Activated CD4-positive, alpha-beta T cell treated with anti-CD3 and anti-CD28 coated beads for 36 hours (primary cell): ENCODE measurements at regions not wholly inside any gene's neighbourhood (a gene's known extent, or its start where the extent isn't known, plus 50 kb on each side); places are given as distances from the start of the nearest gene placed in this dataset.

Source experiments
- ATAC-seq: fragments of 200-7000 bp; cut with Tn5 transposase; one replicate; pipeline ENCODE4 v1.10.0; 2021; ENCODE audit warnings: mild to moderate bottlenecking, moderate library complexity
- CTCF ChIA-PET: fragments of 350-600 bp; sonication (Branson Sonifier 250); formaldehyde crosslinking; loops from one replicate; lab custom pipeline; 2021; ENCODE audit warnings: antibody characterized with exemption; lab: Charles Lee
- POLR2A ChIA-PET: fragments of 350-600 bp; sonication (Branson Sonifier 250); formaldehyde crosslinking; loops from one replicate; lab custom pipeline; 2021; ENCODE audit warnings: antibody characterized with exemption, inconsistent platforms; lab: Charles Lee
- DNase-seq: peaks from one replicate; pipeline ENCODE4 v3.0.0-alpha.2; 2020
- H3K27ac Mint-ChIP-seq: one replicate; pipeline ENCODE4 v1.8.0; 2021; ENCODE audit warnings: mixed read lengths
- H3K27me3 Mint-ChIP-seq: one replicate; pipeline ENCODE4 v1.8.0; 2021; ENCODE audit warnings: mixed read lengths
- H3K36me3 Mint-ChIP-seq: one replicate; pipeline ENCODE4 v1.8.0; 2021; ENCODE audit warnings: low read depth, mixed read lengths
- H3K4me1 Mint-ChIP-seq: one replicate; pipeline ENCODE4 v1.8.0; 2021; ENCODE audit warnings: mixed read lengths
- H3K4me3 Mint-ChIP-seq: one replicate; pipeline ENCODE4 v1.8.0; 2021; ENCODE audit warnings: mild to moderate bottlenecking, moderate library complexity, mixed read lengths
- H3K9me3 Mint-ChIP-seq: one replicate; pipeline ENCODE4 v1.8.0; 2021; ENCODE audit warnings: low read depth, mixed read lengths
- intact Hi-C, 2 experiments: fragments of 100-400 bp; cut with DNase I in 1 of 2; cut with micrococcal nuclease in 1 of 2; formaldehyde crosslinking; loops; one replicate each; pipeline versions ENCODE4 v1.14.2 to v1.15.1; 2022 to 2024; cut with DNase I, micrococcal nuclease

DNA sequence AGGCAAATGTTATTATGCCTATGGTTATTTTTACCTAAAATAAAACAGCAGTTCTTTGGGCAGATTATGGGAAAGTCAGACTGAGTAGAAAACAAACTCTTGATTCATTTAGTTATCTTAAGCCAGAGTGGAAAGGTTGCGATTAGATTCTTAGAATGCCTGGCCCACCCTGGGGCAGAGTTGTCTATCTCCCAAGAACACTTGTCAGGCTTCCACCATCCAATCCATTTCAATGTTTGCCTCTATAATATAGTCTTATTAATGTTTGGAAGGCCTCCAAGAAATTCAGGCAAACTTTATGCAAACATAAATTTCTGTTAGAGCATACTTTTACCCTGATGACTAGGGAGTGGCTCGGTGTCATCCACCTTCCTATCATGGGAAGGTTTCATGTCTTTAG is 207.0 kb downstream of the SLITRK6 start:
- Mint-ChIP-seq H3K4me3 (no peak overlapping the region), H3K27me3 (no peaks in the 10 kb centered on the region), H3K4me1 (no peaks in the 10 kb centered on the region), H3K36me3 (no peaks in the 10 kb centered on the region), H3K27ac (no peak overlapping the region), H3K9me3 (no peaks in the 10 kb centered on the region)
- intact Hi-C loops, result loop anchor here in 1 of 2 experiments (5.0 kb wide), 1 partner anchor 1695 kb away; no protein-coding TSS in a partner anchor
- ChIA-PET CTCF (no interaction called here), POLR2A (no interaction called here)
- no peak for ATAC-seq
- DNase-seq, result no peak

DNA sequence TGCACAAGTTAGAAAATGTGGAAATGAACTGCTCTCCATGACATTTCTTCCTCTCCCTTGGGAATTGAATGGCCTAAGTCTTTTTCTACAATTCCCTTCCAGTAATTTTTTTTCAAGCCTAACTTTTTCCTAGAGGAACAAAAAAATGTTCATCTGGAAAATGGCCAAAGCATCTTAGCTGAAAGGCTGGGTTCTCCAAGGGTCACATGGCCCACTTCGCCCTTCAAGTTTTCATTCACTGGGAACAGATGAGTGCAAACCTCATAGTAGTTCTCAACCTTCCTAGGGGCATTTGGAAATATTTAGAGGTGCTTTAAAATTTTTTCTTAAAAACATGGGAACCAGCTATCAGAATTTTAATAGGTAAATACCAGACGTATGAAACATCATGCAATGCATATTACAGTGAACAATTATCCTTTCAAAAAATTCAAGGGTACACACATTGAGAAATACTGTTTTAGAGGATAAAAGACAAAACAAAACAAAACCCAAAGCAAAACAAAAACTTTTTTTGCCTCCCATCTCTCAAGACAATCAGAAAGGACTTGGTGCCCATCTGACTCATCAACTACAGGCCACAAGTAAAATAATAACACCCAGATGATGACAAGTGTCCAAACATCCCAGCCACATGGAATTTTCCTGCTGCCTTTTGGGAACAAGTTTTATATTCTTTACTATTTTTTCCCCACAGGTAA is 208.8 kb downstream of the SLITRK6 start:
- ChIA-PET POLR2A (no interaction called here), CTCF (interaction anchor here (0.8 kb wide), 1 partner anchor 265 kb away, joined by 3 read pairs; no protein-coding TSS in a partner anchor)
- Mint-ChIP-seq H3K36me3 (no peaks in the 10 kb centered on the region), H3K27ac (no peak overlapping the region), H3K4me3 (no peak overlapping the region), H3K27me3 (no peaks in the 10 kb centered on the region), H3K4me1 (no peaks in the 10 kb centered on the region), H3K9me3 (peaks cover 2% of the 10 kb centered on the region)
- intact Hi-C loops, result loop anchor here in 1 of 2 experiments (5.0 kb wide), 1 partner anchor 1693 kb away; no protein-coding TSS in a partner anchor
- DNase-seq (no peak), ATAC-seq (no peak)

DNA sequence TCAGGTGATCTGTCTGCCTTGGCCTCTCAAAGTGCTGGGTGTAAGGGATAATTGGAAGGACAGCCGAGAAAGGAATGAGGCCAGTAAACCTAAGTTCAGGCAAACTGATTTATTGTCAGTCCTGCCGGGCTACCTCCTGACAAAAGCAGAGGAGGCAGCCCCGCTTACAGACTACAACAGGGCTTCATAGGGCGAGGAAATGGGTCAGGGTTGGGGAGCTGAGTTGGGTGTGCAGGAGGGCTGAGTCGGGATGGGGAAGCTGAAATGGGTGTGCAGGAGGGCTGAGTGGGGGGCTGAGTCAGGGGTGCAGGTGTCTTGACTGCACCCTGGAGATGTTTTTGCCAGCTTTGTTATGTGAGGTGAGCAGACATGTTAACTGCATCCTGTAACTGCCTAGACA is 210.2 kb downstream of the SLITRK6 start:
- Mint-ChIP-seq H3K36me3 (no peaks in the 10 kb centered on the region), H3K27ac (no peak overlapping the region), H3K9me3 (peaks cover 2% of the 10 kb centered on the region), H3K4me3 (no peak overlapping the region), H3K27me3 (no peaks in the 10 kb centered on the region), H3K4me1 (no peaks in the 10 kb centered on the region)
- POLR2A ChIA-PET, result no interaction called here
- no peak for ATAC-seq
- CTCF ChIA-PET, result interaction anchor here (0.6 kb wide), 1 partner anchor 110 kb away, joined by 3 read pairs; no protein-coding TSS in a partner anchor
- DNase-seq, result no peak
- intact Hi-C loops, result no loop called here

DNA sequence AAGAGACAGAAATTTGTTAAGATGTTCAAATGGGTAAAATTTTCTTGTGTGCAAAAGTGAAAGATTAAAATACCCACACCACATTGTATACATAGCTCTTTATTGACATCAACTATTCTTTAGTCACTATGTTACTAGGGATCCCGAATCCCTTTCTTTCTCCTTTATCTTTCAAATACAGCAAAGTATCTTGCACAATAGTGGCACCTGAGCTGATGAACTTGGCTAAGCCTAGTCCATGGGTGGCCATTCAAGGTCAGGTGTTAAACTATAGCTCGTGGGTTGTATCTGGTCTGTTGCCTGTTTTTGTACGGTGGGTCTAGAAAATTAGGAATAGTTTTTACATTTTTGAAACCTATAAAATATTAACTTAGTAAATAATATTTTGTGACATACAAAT is 210.9 kb downstream of the SLITRK6 start:
- Mint-ChIP-seq H3K4me1 (no peaks in the 10 kb centered on the region), H3K27me3 (no peaks in the 10 kb centered on the region), H3K27ac (no peak overlapping the region), H3K36me3 (no peaks in the 10 kb centered on the region), H3K9me3 (peaks cover 2% of the 10 kb centered on the region), H3K4me3 (no peak overlapping the region)
- intact Hi-C loops, result no loop called here
- DNase-seq (no peak), ATAC-seq (no peak)
- ChIA-PET POLR2A (no interaction called here), CTCF (interaction anchor here (0.6 kb wide), 1 partner anchor 109 kb away, joined by 3 read pairs; no protein-coding TSS in a partner anchor)

DNA sequence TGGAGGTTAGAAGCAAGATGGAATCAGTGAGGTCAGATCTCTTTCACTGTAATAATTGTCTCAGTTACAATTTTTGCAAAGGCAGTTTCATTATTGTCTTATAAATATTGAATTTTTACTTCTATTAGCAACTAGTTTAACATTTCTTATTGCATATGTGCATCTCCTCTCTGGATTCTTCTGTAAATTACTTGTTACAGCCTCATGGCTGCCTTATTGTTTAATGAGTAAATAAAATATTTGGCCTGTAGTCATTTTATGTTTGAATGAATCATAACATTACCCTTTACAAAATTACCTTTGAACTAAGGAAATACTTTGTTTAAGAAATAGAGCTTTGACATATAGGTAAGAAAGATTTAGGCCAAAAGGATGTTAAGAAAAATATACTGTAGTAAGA is 212.4 kb downstream of the SLITRK6 start:
- POLR2A ChIA-PET, result no interaction called here
- Mint-ChIP-seq H3K27me3 (no peaks in the 10 kb centered on the region), H3K4me3 (no peak overlapping the region), H3K27ac (no peak overlapping the region), H3K9me3 (peaks cover 2% of the 10 kb centered on the region), H3K36me3 (no peaks in the 10 kb centered on the region), H3K4me1 (no peaks in the 10 kb centered on the region)
- intact Hi-C loops, result no loop called here
- ATAC-seq (no peak), DNase-seq (no peak)
- CTCF ChIA-PET, result no interaction called here

DNA sequence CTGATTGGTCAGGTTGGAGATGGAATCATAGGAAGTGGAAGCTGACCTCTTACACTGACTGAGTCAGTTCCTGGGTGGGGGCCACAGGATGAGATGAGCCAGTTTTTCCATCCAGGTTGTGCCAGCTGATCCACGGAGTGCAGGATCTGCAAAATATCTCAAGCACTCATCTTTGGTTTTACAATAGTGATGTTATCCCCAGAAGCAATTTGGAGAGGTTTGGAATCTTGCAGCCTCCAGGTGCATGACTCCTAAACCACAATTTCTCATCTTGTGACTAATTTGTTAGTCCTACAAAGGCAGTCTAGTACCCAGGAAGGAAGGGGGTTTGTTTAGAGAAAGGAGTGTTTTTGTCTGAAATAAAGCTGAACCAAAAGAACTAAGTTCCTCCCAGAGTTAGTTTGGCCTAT is 212.8 kb downstream of the SLITRK6 start:
- ChIA-PET CTCF (no interaction called here), POLR2A (no interaction called here)

DNA sequence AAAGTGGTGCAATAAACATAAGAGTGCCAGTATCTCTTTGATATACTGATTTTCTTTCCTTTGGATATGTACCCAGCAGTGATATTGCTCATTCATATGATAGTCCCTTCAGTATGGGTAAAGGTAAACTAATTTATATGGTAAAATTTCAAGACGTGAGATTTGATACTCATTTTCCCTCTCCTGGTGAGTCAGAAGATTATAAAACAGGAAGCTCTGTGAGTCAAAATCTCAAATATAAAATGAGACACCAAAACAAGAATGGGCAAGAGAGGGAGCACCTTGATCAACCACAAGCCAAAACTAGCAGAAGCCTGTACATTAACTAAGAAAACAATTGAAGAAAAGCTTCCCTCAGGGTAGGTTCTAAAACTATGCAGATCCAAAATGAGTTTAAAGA is 216.3 kb downstream of the SLITRK6 start:
- no peak overlapping the region for H3K4me3 Mint-ChIP-seq
- no peaks in the 10 kb centered on the region for H3K36me3 Mint-ChIP-seq
- no peaks in the 10 kb centered on the region for H3K27me3 Mint-ChIP-seq

More for the DNA sequence above, 212.8 kb downstream of the SLITRK6 start:
- no peaks in the 10 kb centered on the region for H3K4me1 Mint-ChIP-seq
- intact Hi-C loops, result no loop called here
- ATAC-seq (no peak), DNase-seq (peak; percentile 4)
- H3K36me3 Mint-ChIP-seq, result no peaks in the 10 kb centered on the region
- H3K9me3 Mint-ChIP-seq, result peaks cover 2% of the 10 kb centered on the region
- H3K27ac Mint-ChIP-seq, result no peak overlapping the region
- H3K4me3 Mint-ChIP-seq, result no peak overlapping the region
- H3K27me3 Mint-ChIP-seq, result no peaks in the 10 kb centered on the region

DNA sequence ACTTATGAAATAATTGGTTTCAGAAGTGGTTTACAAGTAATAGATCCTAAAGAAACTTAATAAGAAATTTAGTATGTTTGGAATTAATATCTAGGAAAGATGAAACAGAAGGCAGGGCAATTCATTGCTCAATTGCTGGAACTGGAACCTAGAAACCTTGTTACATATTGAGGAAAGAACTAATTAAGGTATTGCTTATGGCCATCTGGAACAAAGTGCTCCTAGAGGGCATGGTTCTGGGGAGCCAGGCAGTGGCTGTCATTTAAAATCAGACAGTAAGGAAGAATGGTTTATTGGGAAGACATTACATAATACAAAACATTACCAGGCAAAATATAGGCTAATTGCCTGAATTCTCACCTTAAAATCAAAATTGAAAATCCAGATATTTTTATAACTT is 224.1 kb downstream of the SLITRK6 start:
- POLR2A ChIA-PET, result no interaction called here
- DNase-seq (no peak), ATAC-seq (no peak)
- Mint-ChIP-seq H3K27me3 (no peaks in the 10 kb centered on the region), H3K9me3 (no peaks in the 10 kb centered on the region), H3K27ac (no peak overlapping the region), H3K36me3 (no peaks in the 10 kb centered on the region), H3K4me1 (no peaks in the 10 kb centered on the region), H3K4me3 (no peak overlapping the region)
- CTCF ChIA-PET, result interaction anchor here (0.6 kb wide), 1 partner anchor 56 kb away, joined by 3 read pairs; no protein-coding TSS in a partner anchor
- intact Hi-C loops, result no loop called here

More for the DNA sequence above, 216.3 kb downstream of the SLITRK6 start:
- no peaks in the 10 kb centered on the region for H3K4me1 Mint-ChIP-seq
- DNase-seq, result no peak
- POLR2A ChIA-PET, result no interaction called here
- no peak overlapping the region for H3K27ac Mint-ChIP-seq
- no peak for ATAC-seq
- H3K9me3 Mint-ChIP-seq, result peaks cover 2% of the 10 kb centered on the region
- CTCF ChIA-PET, result no interaction called here
- intact Hi-C loops, result no loop called here

DNA sequence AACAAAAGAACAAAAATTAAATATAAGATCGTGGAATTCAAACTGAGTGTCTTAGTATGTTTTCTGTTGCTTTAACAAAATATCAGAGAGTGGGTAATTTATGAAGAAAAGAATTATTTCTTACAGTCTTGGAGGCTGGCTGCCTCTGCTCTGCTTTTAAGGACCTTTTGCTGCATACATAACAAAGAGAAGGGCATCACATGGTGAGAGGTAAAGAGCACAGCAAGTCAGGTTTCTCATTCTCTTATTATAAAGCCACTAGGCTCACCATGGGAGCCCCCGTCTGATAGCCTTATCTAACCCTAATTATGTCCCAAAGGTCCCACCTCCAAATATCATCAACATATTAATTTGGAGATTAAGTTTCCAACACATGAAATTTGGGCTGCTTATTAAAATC is 231.3 kb downstream of the SLITRK6 start:
- Mint-ChIP-seq H3K27me3 (no peaks in the 10 kb centered on the region), H3K27ac (no peak overlapping the region), H3K9me3 (no peaks in the 10 kb centered on the region), H3K4me1 (no peaks in the 10 kb centered on the region), H3K4me3 (no peak overlapping the region), H3K36me3 (no peaks in the 10 kb centered on the region)
- no peak for ATAC-seq
- CTCF ChIA-PET, result no interaction called here
- intact Hi-C loops, result no loop called here
- POLR2A ChIA-PET, result interaction anchor here (0.6 kb wide), 1 partner anchor 50 kb away, joined by 4 read pairs; no protein-coding TSS in a partner anchor
- DNase-seq, result no peak

DNA sequence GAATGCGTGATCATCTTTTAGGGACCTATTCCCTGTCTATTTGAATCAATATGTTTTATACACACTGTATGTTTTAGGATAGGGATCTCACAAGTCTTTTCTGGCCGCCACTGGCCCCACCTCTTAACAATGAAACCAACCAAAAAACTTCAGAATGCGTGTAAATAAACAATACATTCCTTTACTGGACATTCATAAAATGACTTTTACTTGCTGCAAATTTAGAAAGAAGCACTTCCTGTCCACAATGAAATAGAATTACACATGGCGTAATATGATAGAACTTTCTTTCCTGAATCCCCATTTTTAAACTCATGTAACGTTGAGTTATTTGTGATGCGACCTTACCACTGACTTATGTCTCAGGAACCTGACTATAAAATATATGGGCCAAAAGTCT is 233.6 kb downstream of the SLITRK6 start:
- Mint-ChIP-seq H3K9me3 (no peaks in the 10 kb centered on the region), H3K27me3 (no peaks in the 10 kb centered on the region), H3K27ac (no peak overlapping the region), H3K36me3 (no peaks in the 10 kb centered on the region), H3K4me3 (no peak overlapping the region), H3K4me1 (no peaks in the 10 kb centered on the region)
- DNase-seq, result no peak
- intact Hi-C loops, result no loop called here
- ChIA-PET POLR2A (no interaction called here), CTCF (no interaction called here)
- ATAC-seq, result no peak

DNA sequence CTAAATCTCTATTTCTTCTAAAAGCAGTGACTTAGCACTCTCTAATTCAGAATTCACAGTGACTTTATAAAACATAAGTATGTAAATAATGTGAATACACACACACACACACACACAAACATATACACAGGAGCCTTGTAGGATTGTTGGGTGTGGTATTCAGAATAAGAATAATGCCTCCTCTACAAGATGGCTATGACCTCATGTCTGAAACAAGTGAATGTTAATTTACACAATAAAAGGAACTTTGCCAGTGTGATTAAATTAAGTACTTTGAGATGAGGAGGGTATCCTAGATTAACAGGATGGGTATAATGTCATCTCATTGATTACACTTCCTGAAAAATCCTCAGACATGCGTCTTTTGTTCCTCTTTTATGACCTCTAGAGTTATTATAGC is 234.6 kb downstream of the SLITRK6 start:
- Mint-ChIP-seq H3K4me3 (no peak overlapping the region), H3K9me3 (no peaks in the 10 kb centered on the region), H3K27me3 (no peaks in the 10 kb centered on the region), H3K36me3 (no peaks in the 10 kb centered on the region), H3K4me1 (no peaks in the 10 kb centered on the region), H3K27ac (no peak overlapping the region)
- no peak for DNase-seq
- ChIA-PET CTCF (no interaction called here), POLR2A (no interaction called here)
- intact Hi-C loops, result loop anchor here in 1 of 2 experiments (5.0 kb wide), 1 partner anchor 52 kb away; no protein-coding TSS in a partner anchor
- no peak for ATAC-seq

DNA sequence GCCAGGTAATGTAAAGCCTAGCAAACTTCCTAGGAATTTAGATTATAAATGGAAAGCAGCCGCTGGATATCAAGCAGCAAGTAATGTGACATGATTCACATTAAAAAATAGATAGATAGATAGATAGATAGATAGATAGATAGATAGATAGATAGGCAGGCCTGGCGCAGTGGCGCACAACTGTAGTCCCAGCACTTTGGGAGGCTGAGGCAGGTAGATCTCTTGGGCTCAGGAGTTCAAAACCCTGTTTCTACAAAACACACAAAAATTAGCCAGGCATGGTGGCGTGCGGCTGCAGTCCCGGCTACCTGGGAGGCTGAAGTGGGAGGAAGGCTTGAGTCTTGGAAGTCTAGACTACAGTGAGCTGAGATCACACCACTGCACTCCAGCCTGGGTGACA is 236.9 kb downstream of the SLITRK6 start:
- ATAC-seq, result no peak
- Mint-ChIP-seq H3K27me3 (no peaks in the 10 kb centered on the region), H3K4me3 (no peak overlapping the region), H3K9me3 (no peaks in the 10 kb centered on the region), H3K36me3 (no peaks in the 10 kb centered on the region), H3K27ac (no peak overlapping the region), H3K4me1 (no peaks in the 10 kb centered on the region)
- CTCF ChIA-PET, result no interaction called here
- no peak for DNase-seq
- intact Hi-C loops, result loop anchor here in 1 of 2 experiments (5.0 kb wide), 1 partner anchor 50 kb away; no protein-coding TSS in a partner anchor
- POLR2A ChIA-PET, result no interaction called here
